NCI-H2196 (cell line): ENCODE measurements at regions not wholly inside any gene's neighbourhood (a gene's known extent, or its start where the extent isn't known, plus 50 kb on each side); places are given as distances from the start of the nearest gene placed in this dataset.
A peak's percentile ranks its signal among the peaks of the same experiment; 100 is the strongest.
"Not testable (repeated sequence)": the region's sequence is repeated elsewhere in the genome, so short reads cannot be mapped to it uniquely, and the experiment has no call there.

Experiments
- DNase-seq: peaks from one replicate; lab custom pipeline; 2025; ENCODE audit not compliant: unreplicated experiment; lab: John Stamatoyannopoulos, UW

GRCh38 chr9:78123808-78124207, 92.2 kb upstream of the GNAQ start:
- DNase-seq, result no peak

GRCh38 chr9:78122631-78123030, 91.0 kb upstream of the GNAQ start:
- DNase-seq, result no peak

GRCh38 chr9:78121488-78121887, 89.9 kb upstream of the GNAQ start:
- DNase-seq, result peak; percentile 68

GRCh38 chr9:78118742-78119473, 87.3 kb upstream of the GNAQ start:
- no peak for DNase-seq

- no peak for DNase-seq
These were observed 83.5 kb upstream of the GNAQ start for GRCh38 chr9:78115073-78115472.

GRCh38 chr9:78114581-78114980, 83.0 kb upstream of the GNAQ start:
- no peak for DNase-seq

- no peak for DNase-seq
These were observed 80.8 kb upstream of the GNAQ start for GRCh38 chr9:78112406-78112805.

GRCh38 chr9:78112004-78112403, 80.4 kb upstream of the GNAQ start:
- no peak for DNase-seq

- DNase-seq, result no peak
These were observed 77.5 kb upstream of the GNAQ start for GRCh38 chr9:78109075-78109474.

- not testable (repeated sequence) for DNase-seq
These were observed 75.0 kb upstream of the GNAQ start for GRCh38 chr9:78106586-78106985.

- DNase-seq, result no peak
These were observed 72.4 kb upstream of the GNAQ start for GRCh38 chr9:78103971-78104433.

GRCh38 chr9:78101247-78101646, 69.6 kb upstream of the GNAQ start:
- DNase-seq, result no peak

- no peak for DNase-seq
These were observed 65.9 kb upstream of the GNAQ start for GRCh38 chr9:78097541-78097940.

GRCh38 chr9:78091731-78092130, 60.1 kb upstream of the GNAQ start:
- no peak for DNase-seq

GRCh38 chr9:78089111-78089510, 57.5 kb upstream of the GNAQ start:
- no peak for DNase-seq

GRCh38 chr9:78088190-78088589, 56.6 kb upstream of the GNAQ start:
- not testable (repeated sequence) for DNase-seq
